HG02970 (cell line): ENCODE measurements at regions not wholly inside any gene's neighbourhood (a gene's known extent, or its start where the extent isn't known, plus 50 kb on each side); places are given as distances from the start of the nearest gene placed in this dataset.

ENCODE experiments used
- ATAC-seq: cut with Tn5 transposase; IDR thresholded peaks from one replicate; pipeline ENCODE4 v1.9.1; 2021; ENCODE audit warnings: mild to moderate bottlenecking, moderate library complexity, moderate number of reproducible peaks; ENCODE audit not compliant: unreplicated experiment, low FRiP score

DNA sequence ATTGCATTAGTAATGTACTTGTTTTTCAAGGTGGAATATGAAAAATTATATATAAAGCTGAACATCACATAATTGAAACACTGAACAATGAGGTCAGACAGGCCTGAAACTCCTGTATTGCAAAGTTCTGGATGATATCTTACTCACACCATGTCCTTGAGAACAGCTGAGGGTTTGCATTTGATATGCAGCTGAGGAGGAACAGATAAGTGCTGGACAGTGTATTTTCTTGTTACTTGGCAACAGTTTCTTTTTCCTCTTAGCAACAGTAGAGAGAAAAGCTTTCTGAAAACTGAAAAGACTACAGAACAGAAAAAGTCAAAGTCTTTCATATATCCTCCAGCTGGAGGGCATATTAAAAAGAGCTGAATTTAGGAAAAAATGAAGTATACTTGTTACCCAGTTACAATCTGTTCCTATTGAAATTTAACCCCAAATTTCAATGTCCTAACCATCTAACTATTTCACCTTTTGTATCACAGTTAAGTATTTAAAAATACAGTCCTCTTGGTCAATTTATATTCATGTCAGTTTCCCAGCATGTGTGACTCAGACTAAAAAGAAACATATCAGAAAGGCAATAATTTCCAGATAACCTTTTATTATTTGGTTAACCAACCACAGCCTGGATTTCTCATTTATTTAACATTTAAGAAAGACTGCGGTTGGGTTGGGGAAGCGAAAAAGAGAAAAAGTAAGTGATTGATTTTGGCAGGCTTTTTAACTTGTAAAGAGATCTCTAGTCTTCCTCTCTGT, 733.0 kb upstream of the DPPA4 start:
- ATAC-seq: no peak

DNA sequence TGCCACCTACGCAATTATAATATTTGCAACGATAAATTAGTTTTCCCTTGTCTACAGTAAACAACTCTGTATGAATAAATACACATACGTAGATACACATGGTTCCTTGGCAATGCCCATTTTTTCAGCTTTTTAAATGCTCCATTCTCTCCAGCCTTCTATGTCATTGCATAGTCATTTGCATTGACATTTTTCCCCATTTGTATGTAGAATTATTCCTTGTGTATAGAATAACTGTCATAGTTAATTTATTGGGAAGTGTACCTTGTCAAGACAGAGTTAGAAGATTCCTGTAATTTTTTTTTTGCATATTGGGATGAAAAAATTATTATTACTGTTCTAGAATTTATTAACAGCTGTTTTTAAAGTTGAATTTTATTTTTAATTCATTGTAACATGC, 736.7 kb upstream of the DPPA4 start:
- ATAC-seq: no peak

DNA sequence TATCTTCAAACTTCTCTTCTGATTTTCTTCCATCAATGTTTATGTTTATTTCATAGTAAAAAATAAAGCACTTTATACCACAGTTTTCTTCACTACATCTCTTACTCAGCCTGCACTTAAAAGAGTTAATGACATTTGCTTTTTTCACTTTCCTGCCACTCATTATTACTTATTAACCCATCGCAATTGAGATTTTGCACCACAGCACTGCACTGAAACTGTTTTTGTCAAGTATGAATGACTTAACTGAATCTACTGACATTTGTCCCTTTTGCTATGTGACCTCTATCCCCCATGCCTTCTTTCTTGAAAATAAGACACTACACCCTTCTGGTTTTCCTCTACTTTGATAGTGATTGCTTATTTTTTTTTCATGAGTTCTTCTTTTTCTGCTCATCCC, 739.7 kb upstream of the DPPA4 start:
- ATAC-seq: no peak

DNA sequence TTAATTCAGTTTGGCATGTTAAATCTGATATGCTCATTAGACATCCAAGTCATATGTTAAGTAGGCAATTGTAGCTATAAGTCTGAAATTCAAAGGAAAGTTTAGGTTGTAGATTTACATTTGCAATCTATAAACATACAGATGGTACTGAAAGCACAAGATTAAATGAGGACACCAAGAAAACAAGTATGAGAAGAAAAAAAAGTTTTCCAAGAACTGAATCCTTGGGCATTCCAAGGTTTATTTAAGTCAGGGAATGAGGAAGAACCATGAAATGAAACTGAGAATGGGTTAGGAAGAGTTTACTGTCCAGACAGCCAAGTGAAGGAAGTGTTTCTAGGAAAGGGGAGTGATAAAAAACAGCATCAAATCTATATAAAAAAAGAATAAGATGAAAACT, 756.1 kb upstream of the DPPA4 start:
- no peak for ATAC-seq

DNA sequence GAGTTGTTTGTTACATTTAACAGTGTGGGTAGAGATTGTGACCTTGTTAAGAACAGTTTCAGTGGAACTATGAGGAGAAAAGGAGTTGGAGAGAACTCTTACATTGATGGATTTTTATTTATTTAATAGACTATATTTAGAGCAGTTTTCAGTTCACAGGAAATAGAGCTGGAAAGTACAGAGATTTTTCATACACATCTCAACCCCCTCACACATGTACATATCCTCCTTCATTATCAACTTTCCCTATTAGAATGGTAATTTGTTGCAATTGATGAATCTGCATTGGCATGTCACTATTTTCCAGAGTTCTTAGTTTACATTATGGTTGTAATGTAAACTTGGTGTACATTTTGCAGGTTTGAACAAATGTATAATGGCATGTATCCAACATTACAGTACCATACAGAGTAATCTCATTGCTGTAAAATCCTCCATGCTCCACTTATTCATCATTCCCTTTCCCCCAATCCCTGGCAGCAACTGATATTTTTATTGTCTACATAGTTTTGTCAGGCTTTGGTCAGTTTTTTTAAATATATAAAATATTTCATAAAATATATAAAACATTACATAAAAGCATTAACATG, 756.6 kb upstream of the DPPA4 start:
- no peak for ATAC-seq

DNA sequence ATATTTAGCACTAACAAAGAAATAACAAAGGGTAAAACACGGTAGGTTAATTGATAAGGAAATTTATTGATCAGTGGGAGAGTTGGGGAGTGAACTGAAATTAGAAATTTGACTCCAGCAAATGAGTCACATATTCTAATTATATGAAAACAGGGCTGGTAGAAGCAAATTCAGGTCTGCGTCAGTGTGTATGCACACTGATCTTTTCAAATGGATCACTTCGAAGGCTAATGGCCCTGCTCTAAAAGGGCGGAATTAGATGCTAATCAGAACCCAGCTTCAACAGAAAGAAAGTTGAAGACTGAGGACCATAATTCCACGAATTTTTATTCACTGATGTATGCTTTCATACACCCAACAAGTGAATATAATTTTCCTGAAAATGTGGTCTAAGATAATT, 762.4 kb upstream of the DPPA4 start:
- no peak for ATAC-seq

- ATAC-seq: no peak
Measured at GRCh38 chr3:110101361-110101760, 764.0 kb upstream of the DPPA4 start.

DNA sequence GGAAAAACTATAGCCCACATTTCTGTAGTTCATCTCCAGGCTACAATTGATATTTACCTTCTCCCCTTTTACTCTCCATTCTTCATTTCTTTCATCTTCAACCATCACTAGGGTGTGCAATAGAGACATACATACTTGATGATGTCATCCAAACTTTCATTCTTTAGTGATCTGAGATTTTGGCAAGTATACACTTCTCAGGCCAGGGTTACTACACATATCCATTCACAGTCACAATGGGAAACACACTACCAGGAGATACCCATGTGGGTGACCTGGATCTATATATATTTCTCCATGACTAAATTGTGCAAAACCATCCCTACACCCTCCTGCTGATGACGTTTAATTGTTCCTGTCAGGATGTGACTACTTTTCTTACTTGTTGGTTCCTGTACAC, 769.5 kb upstream of the DPPA4 start:
- ATAC-seq: no peak

DNA sequence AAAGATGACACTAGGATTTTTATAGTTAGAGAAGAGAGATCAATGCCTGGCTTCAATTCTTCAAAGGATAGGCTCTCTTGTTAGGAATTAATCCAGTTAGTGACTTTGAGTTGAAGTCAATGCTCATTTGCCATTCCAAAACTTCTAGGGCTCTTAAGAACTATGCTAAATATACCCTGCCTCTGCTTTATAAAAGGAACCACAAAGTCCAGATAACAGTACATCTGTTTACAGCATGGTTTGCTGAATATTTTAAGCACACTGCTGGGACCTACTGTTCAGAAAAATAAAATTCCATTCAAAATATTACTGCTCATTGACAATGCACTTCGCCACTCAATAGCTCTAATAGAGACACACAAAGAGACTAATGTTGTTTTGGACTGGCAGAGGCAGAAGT, 786.6 kb upstream of the DPPA4 start:
- ATAC-seq: no peak

GRCh38 chr3:110126065-110126464, 788.7 kb upstream of the DPPA4 start:
- ATAC-seq: no peak

DNA sequence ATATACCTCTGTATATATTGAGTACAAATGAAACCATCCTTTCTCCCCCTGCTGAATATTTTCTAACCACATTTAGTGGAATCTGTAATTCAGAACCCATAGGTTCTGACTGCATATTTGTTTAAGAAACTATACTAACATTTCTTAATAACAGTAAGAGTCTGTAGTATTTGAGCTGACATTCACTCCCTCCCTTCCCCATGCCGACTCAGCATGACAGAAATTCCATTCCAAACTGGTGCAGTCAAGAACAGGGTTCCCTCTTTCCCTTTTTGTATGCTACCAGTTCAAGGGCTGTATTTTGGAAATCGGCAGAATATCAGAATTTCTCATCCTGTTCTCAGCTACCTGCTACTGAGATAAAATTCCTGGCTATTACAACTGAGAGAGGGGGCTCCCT, 796.6 kb upstream of the DPPA4 start:
- ATAC-seq: no peak

GRCh38 chr3:110139048-110139447, 801.7 kb upstream of the DPPA4 start:
- ATAC-seq: no peak

- ATAC-seq: no peak
Measured at GRCh38 chr3:110139821-110140220, 802.5 kb upstream of the DPPA4 start.

- ATAC-seq: no peak
Measured at GRCh38 chr3:110149763-110150162, 812.4 kb upstream of the DPPA4 start.

- no peak for ATAC-seq
Measured at GRCh38 chr3:110157221-110157620, 819.9 kb upstream of the DPPA4 start.

- no peak for ATAC-seq
Measured at GRCh38 chr3:110164632-110165369, 827.5 kb upstream of the DPPA4 start.

GRCh38 chr3:110165370-110165743, 828.0 kb upstream of the DPPA4 start:
- no peak for ATAC-seq

DNA sequence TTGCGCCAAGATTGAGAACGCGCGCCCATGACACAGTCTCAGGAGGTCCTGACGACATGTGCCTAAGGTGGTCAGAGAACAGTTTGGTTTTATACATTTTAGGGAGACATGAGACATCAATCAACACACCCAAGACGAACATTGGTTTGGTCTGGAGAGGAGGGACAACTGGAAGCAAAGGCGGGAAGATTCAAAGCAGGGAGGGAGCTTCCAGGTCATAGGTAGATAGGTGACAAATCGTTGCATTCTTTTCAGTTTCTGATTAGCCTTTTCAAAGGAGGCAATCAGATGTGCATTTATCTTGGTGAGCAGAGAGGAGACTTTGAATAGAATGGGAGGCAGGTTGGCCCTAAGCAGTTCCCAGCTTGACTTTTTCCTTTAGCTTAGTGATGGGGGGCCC, 828.4 kb upstream of the DPPA4 start:
- ATAC-seq: no peak

- ATAC-seq: no peak
Measured at GRCh38 chr3:110166791-110167190, 829.4 kb upstream of the DPPA4 start.

- no peak for ATAC-seq
Measured at GRCh38 chr3:110174908-110175307, 837.6 kb upstream of the DPPA4 start.

- ATAC-seq: no peak
Measured at GRCh38 chr3:110178965-110179364, 841.6 kb upstream of the DPPA4 start.

GRCh38 chr3:110180733-110181132, 843.4 kb upstream of the DPPA4 start:
- no peak for ATAC-seq
